ENCODE measurements at regions not wholly inside any gene's neighbourhood (a gene's known extent, or its start where the extent isn't known, plus 50 kb on each side); places are given as distances from the start of the nearest gene placed in this dataset.

DNA sequence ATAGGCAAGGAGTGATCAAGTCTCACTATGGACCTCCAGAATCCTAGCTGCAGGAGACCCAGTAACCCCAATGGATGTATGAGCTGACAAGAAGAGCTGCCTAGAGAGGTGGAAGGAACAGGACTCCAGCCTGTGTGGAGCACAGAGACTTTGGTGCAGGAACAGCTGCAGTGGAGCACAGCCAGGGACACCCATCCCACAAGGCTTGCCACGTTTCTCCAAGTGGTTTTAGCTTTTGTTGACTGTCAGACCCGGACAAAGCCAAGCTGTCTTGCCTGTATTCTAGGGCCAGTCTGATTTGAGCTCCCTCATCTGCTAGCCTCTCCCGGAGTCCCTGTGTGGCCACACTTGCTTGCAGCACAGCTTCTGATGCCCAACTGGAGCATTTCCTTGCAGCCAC, 224.7 kb downstream of the CHRM2 start:
- no peaks in the 10 kb centered on the region for H3F3A ChIP-seq (ENCODE audit: insufficient read depth, low read length, poor library complexity, severe bottlenecking)
- H3K27me3 ChIP-seq (ENCODE audit: insufficient read depth, low read depth, low read length), result no peaks in the 10 kb centered on the region
- H3K9ac ChIP-seq (ENCODE audit: low read length), result no peak overlapping the region
- no peak overlapping the region for H3K4me2 ChIP-seq (ENCODE audit: low read length)
- H3K36me3 ChIP-seq (ENCODE audit: insufficient read depth, low read length), result no peaks in the 10 kb centered on the region
- no peaks in the 10 kb centered on the region for H3K9me2 ChIP-seq (ENCODE audit: insufficient read depth, low read length)
- no peak overlapping the region for H3K27ac ChIP-seq (ENCODE audit: low read length)
- H2AFZ ChIP-seq (ENCODE audit: low read depth, low read length), result no peak overlapping the region
- no peaks in the 10 kb centered on the region for H3K9me3 ChIP-seq (ENCODE audit: low read length)
- H3K79me2 ChIP-seq (replicated peaks; ENCODE audit: insufficient read depth, low read length), result no peaks in the 10 kb centered on the region
- H4K20me1 ChIP-seq (ENCODE audit: insufficient read depth), result no peaks in the 10 kb centered on the region
- TF ChIP-seq EZH2 (IDR thresholded peaks at IDR 0.05; ENCODE audit: borderline replicate concordance, insufficient read depth, low read length, poor library complexity, severe bottlenecking) (no peak), POLR2AphosphoS5 (IDR thresholded peaks at IDR 0.05) (no peak), TAF1 (IDR thresholded peaks at IDR 0.05; ENCODE audit: low read depth) (no peak), SMC3 (conservative IDR thresholded peaks at IDR 0.05; ENCODE audit: poor library complexity) (no peak), RAD21 (conservative IDR thresholded peaks at IDR 0.05) (no peak), EP300 (conservative IDR thresholded peaks at IDR 0.05; ENCODE audit: poor library complexity, severe bottlenecking) (no peak), MXI1 (conservative IDR thresholded peaks at IDR 0.05; ENCODE audit: poor library complexity, severe bottlenecking) (no peak)
- TF ChIP-seq, protein P1, sequence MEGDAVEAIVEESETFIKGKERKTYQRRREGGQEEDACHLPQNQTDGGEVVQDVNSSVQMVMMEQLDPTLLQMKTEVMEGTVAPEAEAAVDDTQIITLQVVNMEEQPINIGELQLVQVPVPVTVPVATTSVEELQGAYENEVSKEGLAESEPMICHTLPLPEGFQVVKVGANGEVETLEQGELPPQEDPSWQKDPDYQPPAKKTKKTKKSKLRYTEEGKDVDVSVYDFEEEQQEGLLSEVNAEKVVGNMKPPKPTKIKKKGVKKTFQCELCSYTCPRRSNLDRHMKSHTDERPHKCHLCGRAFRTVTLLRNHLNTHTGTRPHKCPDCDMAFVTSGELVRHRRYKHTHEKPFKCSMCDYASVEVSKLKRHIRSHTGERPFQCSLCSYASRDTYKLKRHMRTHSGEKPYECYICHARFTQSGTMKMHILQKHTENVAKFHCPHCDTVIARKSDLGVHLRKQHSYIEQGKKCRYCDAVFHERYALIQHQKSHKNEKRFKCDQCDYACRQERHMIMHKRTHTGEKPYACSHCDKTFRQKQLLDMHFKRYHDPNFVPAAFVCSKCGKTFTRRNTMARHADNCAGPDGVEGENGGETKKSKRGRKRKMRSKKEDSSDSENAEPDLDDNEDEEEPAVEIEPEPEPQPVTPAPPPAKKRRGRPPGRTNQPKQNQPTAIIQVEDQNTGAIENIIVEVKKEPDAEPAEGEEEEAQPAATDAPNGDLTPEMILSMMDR (IDR thresholded peaks at IDR 0.05; ENCODE audit: poor library complexity, severe bottlenecking), result no peak
- TF ChIP-seq, protein P2, sequence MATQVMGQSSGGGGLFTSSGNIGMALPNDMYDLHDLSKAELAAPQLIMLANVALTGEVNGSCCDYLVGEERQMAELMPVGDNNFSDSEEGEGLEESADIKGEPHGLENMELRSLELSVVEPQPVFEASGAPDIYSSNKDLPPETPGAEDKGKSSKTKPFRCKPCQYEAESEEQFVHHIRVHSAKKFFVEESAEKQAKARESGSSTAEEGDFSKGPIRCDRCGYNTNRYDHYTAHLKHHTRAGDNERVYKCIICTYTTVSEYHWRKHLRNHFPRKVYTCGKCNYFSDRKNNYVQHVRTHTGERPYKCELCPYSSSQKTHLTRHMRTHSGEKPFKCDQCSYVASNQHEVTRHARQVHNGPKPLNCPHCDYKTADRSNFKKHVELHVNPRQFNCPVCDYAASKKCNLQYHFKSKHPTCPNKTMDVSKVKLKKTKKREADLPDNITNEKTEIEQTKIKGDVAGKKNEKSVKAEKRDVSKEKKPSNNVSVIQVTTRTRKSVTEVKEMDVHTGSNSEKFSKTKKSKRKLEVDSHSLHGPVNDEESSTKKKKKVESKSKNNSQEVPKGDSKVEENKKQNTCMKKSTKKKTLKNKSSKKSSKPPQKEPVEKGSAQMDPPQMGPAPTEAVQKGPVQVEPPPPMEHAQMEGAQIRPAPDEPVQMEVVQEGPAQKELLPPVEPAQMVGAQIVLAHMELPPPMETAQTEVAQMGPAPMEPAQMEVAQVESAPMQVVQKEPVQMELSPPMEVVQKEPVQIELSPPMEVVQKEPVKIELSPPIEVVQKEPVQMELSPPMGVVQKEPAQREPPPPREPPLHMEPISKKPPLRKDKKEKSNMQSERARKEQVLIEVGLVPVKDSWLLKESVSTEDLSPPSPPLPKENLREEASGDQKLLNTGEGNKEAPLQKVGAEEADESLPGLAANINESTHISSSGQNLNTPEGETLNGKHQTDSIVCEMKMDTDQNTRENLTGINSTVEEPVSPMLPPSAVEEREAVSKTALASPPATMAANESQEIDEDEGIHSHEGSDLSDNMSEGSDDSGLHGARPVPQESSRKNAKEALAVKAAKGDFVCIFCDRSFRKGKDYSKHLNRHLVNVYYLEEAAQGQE (IDR thresholded peaks at IDR 0.05; ENCODE audit: borderline replicate concordance), result no peak
- no peak overlapping the region for H3K4me3 ChIP-seq (ENCODE audit: low read length)

DNA sequence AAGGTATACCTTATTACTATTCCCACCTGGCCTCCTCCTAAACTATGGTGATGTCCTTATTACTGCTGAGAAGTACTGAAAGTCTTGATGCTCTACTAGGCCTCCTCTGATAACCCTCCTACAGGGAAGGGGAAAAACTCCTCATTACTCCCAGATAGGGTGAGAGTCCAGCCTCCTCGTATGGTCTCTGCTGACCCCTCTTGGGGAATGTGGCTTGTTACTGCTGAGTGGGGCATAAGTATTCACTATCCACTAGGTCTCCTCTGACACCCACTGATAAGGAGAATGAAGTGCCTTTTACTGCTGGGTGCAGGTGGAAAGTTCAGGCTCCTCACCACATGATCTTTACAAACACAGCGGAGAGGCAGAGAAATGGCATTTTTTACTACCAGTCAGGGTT, 222.9 kb downstream of the CHRM2 start:
- H3K9me2 ChIP-seq (ENCODE audit: insufficient read depth, low read length), result no peaks in the 10 kb centered on the region
- H3K9ac ChIP-seq (ENCODE audit: low read length), result no peak overlapping the region
- TF ChIP-seq, protein P2 (IDR thresholded peaks at IDR 0.05; ENCODE audit: borderline replicate concordance), result no peak
- TF ChIP-seq, protein P1 (IDR thresholded peaks at IDR 0.05; ENCODE audit: poor library complexity, severe bottlenecking), result no peak
- TF ChIP-seq RAD21 (conservative IDR thresholded peaks at IDR 0.05), result peak; percentile 28
- no peaks in the 10 kb centered on the region for H4K20me1 ChIP-seq (ENCODE audit: insufficient read depth)
- no peaks in the 10 kb centered on the region for H3F3A ChIP-seq (ENCODE audit: insufficient read depth, low read length, poor library complexity, severe bottlenecking)
- no peaks in the 10 kb centered on the region for H3K79me2 ChIP-seq (replicated peaks; ENCODE audit: insufficient read depth, low read length)
- H3K27ac ChIP-seq (ENCODE audit: low read length), result no peak overlapping the region
- H3K9me3 ChIP-seq (ENCODE audit: low read length), result no peaks in the 10 kb centered on the region
- no peak overlapping the region for H2AFZ ChIP-seq (ENCODE audit: low read depth, low read length)
- H3K36me3 ChIP-seq (ENCODE audit: insufficient read depth, low read length), result no peaks in the 10 kb centered on the region
- H3K4me2 ChIP-seq (ENCODE audit: low read length), result no peak overlapping the region
- no peaks in the 10 kb centered on the region for H3K27me3 ChIP-seq (ENCODE audit: insufficient read depth, low read depth, low read length)
- H3K4me3 ChIP-seq (ENCODE audit: low read length), result no peak overlapping the region
